SKM-1 (cell line): ENCODE measurements at regions not wholly inside any gene's neighbourhood (a gene's known extent, or its start where the extent isn't known, plus 50 kb on each side); places are given as distances from the start of the nearest gene placed in this dataset.
"Not testable (repeated sequence)": the region's sequence is repeated elsewhere in the genome, so short reads cannot be mapped to it uniquely, and the experiment has no call there.

Experiments
- DNase-seq: peaks from one replicate; lab custom pipeline; 2025; ENCODE audit not compliant: unreplicated experiment; lab: John Stamatoyannopoulos, UW

DNA sequence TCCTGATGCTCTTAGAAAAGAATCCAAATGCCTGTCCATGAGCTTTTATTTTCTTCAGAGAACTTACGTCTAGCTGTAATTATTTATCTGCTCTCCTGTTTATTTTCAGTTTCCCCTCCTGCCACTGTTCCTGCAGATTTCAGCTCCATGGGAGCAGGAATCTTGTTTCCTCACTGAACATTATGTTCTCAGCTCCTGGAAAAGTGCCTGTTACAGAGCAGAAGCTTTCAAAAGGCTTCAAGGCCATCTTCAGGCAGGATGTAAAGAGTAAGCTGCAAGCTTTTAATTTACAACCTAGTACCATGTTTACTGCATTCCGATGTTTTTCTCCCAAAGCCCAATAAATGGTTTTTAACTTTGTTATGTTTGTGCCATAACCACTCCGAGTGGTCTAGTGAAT is 98.4 kb upstream of the BTG1 start:
- no peak for DNase-seq

DNA sequence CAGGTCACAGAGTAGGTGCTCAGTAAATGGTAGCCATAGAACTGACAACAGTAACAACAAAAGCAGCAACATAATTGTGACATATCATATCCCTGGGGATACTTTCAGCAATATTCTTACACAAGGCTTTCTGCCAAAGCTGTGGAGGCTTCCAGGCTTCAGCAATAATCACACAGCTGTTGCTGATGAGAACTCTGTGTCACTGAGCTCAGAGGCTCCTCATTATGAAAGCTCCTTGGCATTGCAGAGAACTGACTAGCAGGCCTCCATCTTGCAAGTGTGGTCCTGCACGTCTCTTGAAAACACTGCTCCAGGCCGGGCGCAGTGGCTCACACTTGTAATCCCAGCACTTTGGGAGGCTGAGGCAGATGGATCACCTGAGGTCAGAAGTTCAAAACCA is 97.3 kb upstream of the BTG1 start:
- DNase-seq = no peak

GRCh38 chr12:92237762-92238523 is 92.3 kb upstream of the BTG1 start:
- no peak for DNase-seq

GRCh38 chr12:92237262-92237661 is 91.6 kb upstream of the BTG1 start:
- DNase-seq = no peak

GRCh38 chr12:92235703-92236472 is 90.2 kb upstream of the BTG1 start:
- no peak for DNase-seq

GRCh38 chr12:92234533-92234932 is 88.9 kb upstream of the BTG1 start:
- DNase-seq = no peak

GRCh38 chr12:92233346-92234015 is 87.8 kb upstream of the BTG1 start:
- no peak for DNase-seq

DNA sequence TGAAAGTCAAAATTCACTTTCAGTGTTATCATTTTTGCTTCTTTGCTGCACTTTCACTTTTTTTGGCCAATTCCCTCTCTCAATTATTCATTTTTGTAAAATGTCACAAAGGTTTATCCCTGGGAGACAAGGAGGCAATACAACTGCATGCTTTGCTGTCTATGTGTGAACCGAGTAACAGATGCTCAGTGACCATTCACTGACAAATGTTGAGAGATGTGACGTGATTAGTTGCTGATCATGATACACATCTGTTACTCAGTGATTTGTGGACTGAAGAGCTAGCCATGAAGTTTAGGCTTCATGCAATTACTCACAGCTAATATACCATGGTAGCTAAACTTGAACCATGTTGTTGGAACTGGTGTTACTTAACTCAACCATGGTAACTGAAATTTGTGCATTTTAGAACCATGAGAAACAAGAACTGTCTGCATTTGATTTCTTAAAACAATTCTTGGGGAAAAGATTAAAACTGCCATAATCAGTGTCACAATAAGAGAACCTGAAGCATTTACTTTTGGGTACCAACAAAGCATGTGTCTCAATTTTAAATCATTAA is 86.8 kb upstream of the BTG1 start:
- not testable (repeated sequence) for DNase-seq

GRCh38 chr12:92231945-92232344 is 86.3 kb upstream of the BTG1 start:
- DNase-seq = not testable (repeated sequence)

DNA sequence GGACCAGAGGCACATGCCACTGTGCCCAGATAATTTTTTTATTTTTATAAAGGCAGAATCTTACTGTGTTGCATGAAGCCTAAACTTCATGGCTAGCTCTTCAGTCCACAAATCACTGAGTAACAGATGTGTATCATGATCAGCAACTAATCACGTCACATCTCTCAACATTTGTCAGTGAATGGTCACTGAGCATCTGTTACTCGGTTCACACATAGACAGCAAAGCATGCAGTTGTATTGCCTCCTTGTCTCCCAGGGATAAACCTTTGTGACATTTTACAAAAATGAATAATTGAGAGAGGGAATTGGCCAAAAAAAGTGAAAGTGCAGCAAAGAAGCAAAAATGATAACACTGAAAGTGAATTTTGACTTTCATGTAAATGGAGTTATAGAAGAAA is 85.9 kb upstream of the BTG1 start:
- not testable (repeated sequence) for DNase-seq

GRCh38 chr12:92229381-92229780 is 83.7 kb upstream of the BTG1 start:
- no peak for DNase-seq

- DNase-seq = no peak
Observed at GRCh38 chr12:92226961-92227360, 81.3 kb upstream of the BTG1 start.

GRCh38 chr12:92226071-92226661 is 80.5 kb upstream of the BTG1 start:
- DNase-seq = no peak

- DNase-seq = no peak
Observed at GRCh38 chr12:92224685-92225331, 79.2 kb upstream of the BTG1 start.

DNA sequence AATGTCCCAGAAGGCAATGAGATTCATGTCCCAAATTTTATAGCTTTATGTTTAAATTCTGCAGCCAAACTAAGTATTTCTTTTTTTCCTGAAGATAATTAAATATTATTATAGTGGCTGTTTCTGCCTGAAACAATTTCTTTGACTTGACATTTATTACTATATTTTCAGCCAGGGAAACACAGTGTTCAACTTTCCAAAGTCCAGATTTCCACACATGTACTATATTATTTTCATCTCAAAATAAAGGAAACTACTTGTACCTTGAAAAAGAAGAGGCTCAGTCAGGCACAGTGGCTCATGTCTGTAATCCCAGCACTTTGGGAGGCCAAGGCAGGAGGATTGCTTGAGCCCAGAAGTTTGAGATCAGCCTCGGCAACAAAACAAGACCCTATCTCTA is 77.8 kb upstream of the BTG1 start:
- DNase-seq = no peak

GRCh38 chr12:92221656-92222315 is 76.1 kb upstream of the BTG1 start:
- DNase-seq = no peak

DNA sequence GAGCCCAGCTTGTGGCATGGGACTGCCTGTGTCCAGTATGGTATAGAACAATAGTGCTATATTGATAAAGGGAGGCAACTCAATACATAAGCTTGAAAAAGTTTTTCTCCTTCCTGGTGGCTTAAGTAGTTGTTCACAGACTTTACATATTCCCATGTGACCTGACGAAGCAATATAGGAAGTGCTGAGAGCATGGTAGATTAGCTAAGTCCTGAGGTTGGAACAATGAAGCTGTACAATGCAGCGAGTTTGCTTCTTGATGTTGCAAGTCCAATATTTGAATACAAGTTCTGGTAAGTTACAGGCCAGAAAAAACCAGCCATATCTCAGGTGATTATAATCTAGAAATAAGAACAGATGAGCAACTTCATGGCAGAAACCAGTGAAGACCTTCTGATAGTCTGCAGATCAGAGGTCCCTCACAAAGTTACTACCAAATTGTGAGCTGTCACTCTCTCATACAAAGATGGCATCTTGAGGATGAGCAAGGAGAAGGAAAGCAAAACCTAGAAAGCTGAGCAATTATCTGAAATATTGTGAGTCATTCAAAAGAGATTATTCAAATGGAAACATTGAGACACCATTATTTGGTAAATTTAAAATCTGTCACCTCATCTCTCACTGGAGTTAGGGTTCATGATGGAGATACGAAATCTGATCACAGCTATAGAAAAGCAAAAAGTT is 72.9 kb upstream of the BTG1 start:
- DNase-seq = no peak

GRCh38 chr12:92216092-92216491 is 70.4 kb upstream of the BTG1 start:
- DNase-seq = no peak

GRCh38 chr12:92215358-92215757 is 69.7 kb upstream of the BTG1 start:
- no peak for DNase-seq

DNA sequence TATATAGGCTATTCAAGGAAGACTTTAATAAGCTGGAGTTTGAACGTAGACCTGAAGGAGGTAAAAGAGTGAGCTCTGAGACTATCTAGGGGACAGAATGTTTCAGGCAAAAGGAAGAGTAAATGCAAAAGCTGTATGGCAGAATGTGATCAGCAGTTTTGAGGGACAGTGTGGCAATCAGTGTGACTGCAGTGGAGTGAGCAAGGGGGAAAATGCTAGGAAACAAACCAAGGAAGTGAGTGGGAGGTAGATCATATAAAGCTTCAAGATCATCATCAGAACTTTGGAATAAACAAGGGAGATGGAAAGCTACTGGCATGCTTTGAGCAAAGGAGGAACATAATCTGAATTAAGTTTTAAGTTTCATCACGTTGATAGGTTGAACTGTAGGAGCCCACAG is 67.5 kb upstream of the BTG1 start:
- DNase-seq = no peak
